Activated B cell treated with CpG ODN at 0.5 μM for 24 hours (primary cell): ENCODE measurements at regions not wholly inside any gene's neighbourhood (a gene's known extent, or its start where the extent isn't known, plus 50 kb on each side); places are given as distances from the start of the nearest gene placed in this dataset.

Experiments
- ATAC-seq: fragments of 200-7000 bp; cut with Tn5 transposase; one replicate; pipeline ENCODE4 v1.10.0; 2021; ENCODE audit warnings: low read depth, mild to moderate bottlenecking, moderate library complexity
- CTCF ChIA-PET: fragments of 350-600 bp; sonication (Branson Sonifier 250); formaldehyde crosslinking; loops from one replicate; lab custom pipeline; 2021; ENCODE audit warnings: antibody characterized with exemption; lab: Charles Lee
- POLR2A ChIA-PET: fragments of 350-600 bp; sonication (Branson Sonifier 250); formaldehyde crosslinking; loops from one replicate; lab custom pipeline; 2021; ENCODE audit warnings: antibody characterized with exemption; lab: Charles Lee
- DNase-seq: peaks from one replicate; pipeline ENCODE4 v3.0.0; 2022
- H3K27ac Mint-ChIP-seq: one replicate; pipeline ENCODE4 v1.8.0; 2020; ENCODE audit warnings: mixed read lengths
- H3K27me3 Mint-ChIP-seq: one replicate; pipeline ENCODE4 v1.8.0; 2021; ENCODE audit warnings: mixed read lengths
- H3K36me3 Mint-ChIP-seq: one replicate; pipeline ENCODE4 v1.8.0; 2021; ENCODE audit warnings: low read depth, mixed read lengths
- H3K4me1 Mint-ChIP-seq: one replicate; pipeline ENCODE4 v1.8.0; 2021; ENCODE audit warnings: mixed read lengths
- H3K4me3 Mint-ChIP-seq: one replicate; pipeline ENCODE4 v1.8.0; 2020; ENCODE audit warnings: mild to moderate bottlenecking, mixed read lengths
- H3K9me3 Mint-ChIP-seq: one replicate; pipeline ENCODE4 v1.8.0; 2020; ENCODE audit warnings: mixed read lengths
- CTCF ChIP-seq: fragments of 200-600 bp; IDR thresholded peaks from one replicate; pipeline ENCODE4 v1.8.0; 2022; ENCODE audit warnings: antibody characterized with exemption, mild to moderate bottlenecking
- intact Hi-C: fragments of 100-400 bp; cut with micrococcal nuclease; formaldehyde crosslinking; loops from one replicate; pipeline ENCODE4 v1.15.1; 2024

GRCh38 chr11:109197656-109198055, 224.3 kb upstream of the C11orf87 start:
- H3K4me1 Mint-ChIP-seq: no peaks in the 10 kb centered on the region
- CTCF ChIA-PET: no interaction called here
- DNase-seq (no peak), ATAC-seq (no peak)
- TF ChIP-seq CTCF: no peak
- no peak overlapping the region for H3K27ac Mint-ChIP-seq
- POLR2A ChIA-PET: no interaction called here
- H3K4me3 Mint-ChIP-seq: no peak overlapping the region
- intact Hi-C loops: no loop called here
- H3K9me3 Mint-ChIP-seq: no peaks in the 10 kb centered on the region
- no peaks in the 10 kb centered on the region for H3K36me3 Mint-ChIP-seq
- peaks cover 2% of the 10 kb centered on the region for H3K27me3 Mint-ChIP-seq

DNA sequence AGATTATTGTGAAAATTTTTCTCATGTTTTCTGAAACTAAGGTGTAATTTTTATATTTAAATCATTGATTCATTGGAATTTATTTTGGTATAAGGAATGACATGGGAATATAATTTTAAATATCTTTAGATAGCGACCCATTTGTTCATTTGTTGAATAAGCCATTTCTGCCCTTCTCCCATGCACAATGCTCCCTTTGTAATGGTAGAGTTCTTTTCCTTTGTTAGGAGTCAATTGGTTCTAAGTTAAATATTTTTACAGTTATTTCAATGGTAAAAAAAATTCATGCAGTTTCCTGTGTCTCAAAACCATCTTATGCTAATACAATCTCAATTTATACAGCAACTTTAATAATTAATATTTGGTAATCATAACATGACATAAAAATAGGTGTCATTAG, 218.8 kb upstream of the C11orf87 start:
- intact Hi-C loops: no loop called here
- Mint-ChIP-seq H3K4me3 (no peak overlapping the region), H3K36me3 (no peaks in the 10 kb centered on the region), H3K27ac (no peak overlapping the region), H3K9me3 (peaks cover 2% of the 10 kb centered on the region), H3K27me3 (peaks cover 2% of the 10 kb centered on the region), H3K4me1 (no peaks in the 10 kb centered on the region)
- ATAC-seq: no peak
- no peak for TF ChIP-seq CTCF
- ChIA-PET POLR2A (no interaction called here), CTCF (no interaction called here)
- no peak for DNase-seq

DNA sequence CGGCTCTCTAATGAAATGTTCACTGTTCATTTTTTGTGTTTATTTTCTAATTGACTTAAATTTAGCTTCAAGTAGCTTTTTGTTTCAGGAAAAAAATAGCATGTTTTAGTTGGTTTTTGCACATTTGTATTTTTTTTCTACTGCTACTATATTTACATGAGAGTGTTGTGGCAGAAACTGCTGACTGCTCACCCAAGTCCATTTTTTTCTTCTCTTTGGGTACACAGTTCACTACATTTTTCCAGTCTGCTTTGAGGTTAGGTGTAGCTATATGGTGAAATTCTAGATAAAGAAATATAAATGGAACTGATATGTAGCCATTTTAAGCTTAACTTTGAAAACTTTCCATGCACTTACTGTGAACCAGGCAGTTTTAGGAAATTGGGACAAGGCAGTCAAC, 216.7 kb upstream of the C11orf87 start:
- H3K27me3 Mint-ChIP-seq: peaks cover 2% of the 10 kb centered on the region
- ATAC-seq (no peak), DNase-seq (no peak)
- POLR2A ChIA-PET: no interaction called here
- H3K36me3 Mint-ChIP-seq: no peaks in the 10 kb centered on the region
- CTCF ChIA-PET: no interaction called here
- no peak overlapping the region for H3K27ac Mint-ChIP-seq
- no peak overlapping the region for H3K4me3 Mint-ChIP-seq
- intact Hi-C loops: no loop called here
- no peaks in the 10 kb centered on the region for H3K4me1 Mint-ChIP-seq
- H3K9me3 Mint-ChIP-seq: peaks cover 2% of the 10 kb centered on the region
- TF ChIP-seq CTCF: no peak

DNA sequence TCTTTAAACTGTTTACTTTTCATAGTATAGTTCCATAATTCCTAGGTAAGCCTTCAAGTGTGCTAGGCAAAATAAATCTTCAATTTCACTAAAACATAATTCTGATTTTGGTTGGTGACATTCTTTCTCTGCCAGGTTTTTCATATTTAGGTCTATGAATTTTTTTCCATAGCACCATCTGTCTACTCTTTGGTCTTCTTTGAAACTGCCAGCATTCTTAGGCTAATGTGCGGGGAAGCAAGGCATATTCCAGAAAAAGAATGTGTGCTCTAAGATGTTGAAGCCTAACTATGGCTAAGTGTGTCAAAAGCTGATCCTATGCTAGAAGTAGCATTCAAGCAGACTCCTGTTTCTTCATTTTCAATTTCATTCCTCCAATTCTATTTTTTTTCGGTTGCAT, 213.9 kb upstream of the C11orf87 start:
- peaks cover 8% of the 10 kb centered on the region for H3K9me3 Mint-ChIP-seq
- intact Hi-C loops: no loop called here
- H3K4me1 Mint-ChIP-seq: no peaks in the 10 kb centered on the region
- H3K27ac Mint-ChIP-seq: no peak overlapping the region
- no peak for DNase-seq
- POLR2A ChIA-PET: no interaction called here
- ATAC-seq: no peak
- H3K27me3 Mint-ChIP-seq: no peaks in the 10 kb centered on the region
- H3K4me3 Mint-ChIP-seq: no peak overlapping the region
- no peaks in the 10 kb centered on the region for H3K36me3 Mint-ChIP-seq
- no peak for TF ChIP-seq CTCF
- CTCF ChIA-PET: no interaction called here

- DNase-seq (no peak), ATAC-seq (no peak)
- no peaks in the 10 kb centered on the region for H3K36me3 Mint-ChIP-seq
- intact Hi-C loops: no loop called here
- no peak overlapping the region for H3K27ac Mint-ChIP-seq
- CTCF ChIA-PET: no interaction called here
- H3K27me3 Mint-ChIP-seq: no peaks in the 10 kb centered on the region
- no peaks in the 10 kb centered on the region for H3K4me1 Mint-ChIP-seq
- no peak overlapping the region for H3K4me3 Mint-ChIP-seq
- H3K9me3 Mint-ChIP-seq: peaks cover 8% of the 10 kb centered on the region
- TF ChIP-seq CTCF: no peak
- POLR2A ChIA-PET: no interaction called here
Observed at GRCh38 chr11:109209572-109209971, 212.4 kb upstream of the C11orf87 start.
